Omental fat pad (tissue), 3 donors: ENCODE measurements at regions not wholly inside any gene's neighbourhood (a gene's known extent, or its start where the extent isn't known, plus 50 kb on each side); places are given as distances from the start of the nearest gene placed in this dataset.

Experiments used
- ATAC-seq: fragments of 150-250 bp; one replicate; pipeline ENCODE4 v1.9.1; 2016; ENCODE audit warnings: mild to moderate bottlenecking, moderate library complexity; ENCODE audit not compliant: low FRiP score
- DNase-seq: peaks from one replicate; pipeline ENCODE4 v3.0.0-alpha.2; 2019; ENCODE audit warnings: low spot score
- CTCF ChIP-seq, 3 donors: fragments of 450-650 bp; IDR thresholded peaks; one replicate each; pipeline ENCODE4 v1.5.1; 2016 to 2017; ENCODE audit warnings: antibody characterized with exemption in 3 of 3, mild to moderate bottlenecking in 3 of 3, moderate library complexity in 2 of 3

GRCh38 chr4:123547216-123548165 is 150.9 kb downstream of the SPRY1 start:
- TF ChIP-seq CTCF (IDR thresholded peaks at IDR 0.05): no peak
- no peak for ATAC-seq
- no peak for DNase-seq

GRCh38 chr4:123553279-123553678 is 156.7 kb downstream of the SPRY1 start:
- DNase-seq (no peak), ATAC-seq (no peak)
- TF ChIP-seq CTCF (IDR thresholded peaks at IDR 0.05): no peak

DNA sequence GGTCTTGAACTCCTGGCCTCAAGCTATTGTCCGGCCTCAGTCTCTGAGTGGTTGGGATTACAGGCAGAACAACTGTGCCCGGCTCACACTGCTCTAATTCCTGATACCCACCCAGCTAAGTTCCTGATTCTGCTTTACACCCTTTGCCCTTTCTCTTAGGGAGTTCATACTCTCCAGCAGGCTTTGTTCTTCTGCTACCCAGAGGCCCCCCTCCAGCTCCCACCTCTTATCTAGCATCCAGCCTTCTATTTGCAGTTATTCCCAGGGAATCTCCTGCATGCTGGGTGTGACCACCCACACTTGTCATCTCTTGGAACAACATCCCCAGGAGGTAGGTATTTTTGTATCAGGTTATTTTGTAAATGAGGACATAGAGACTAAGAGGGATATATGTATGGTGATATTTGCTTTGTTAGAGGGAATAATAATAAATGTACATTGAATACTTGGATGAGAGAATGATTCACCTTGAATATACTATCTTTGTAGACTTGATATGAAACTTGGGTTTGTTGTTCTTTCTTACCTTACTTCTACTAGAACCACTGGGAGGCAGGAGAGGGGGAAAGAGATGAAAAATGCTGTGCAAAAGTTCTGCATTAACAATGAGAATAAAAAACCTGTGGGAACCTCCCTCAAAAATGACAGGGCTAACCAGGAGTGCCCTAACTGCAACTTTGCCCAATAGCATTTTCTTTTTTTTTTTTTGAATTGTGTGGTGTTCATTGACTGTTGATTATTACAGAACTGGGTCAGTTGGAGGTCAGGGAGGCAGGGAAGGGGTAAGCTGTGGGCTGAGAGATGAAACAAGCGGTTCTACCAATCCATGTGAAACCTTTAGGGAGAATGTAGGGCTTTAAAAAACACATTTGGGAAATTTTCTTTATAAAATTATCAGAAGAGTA is 157.4 kb downstream of the SPRY1 start:
- no peak for ATAC-seq
- TF ChIP-seq CTCF (IDR thresholded peaks at IDR 0.05): no peak
- DNase-seq: no peak

- ATAC-seq (peak; percentile 38), DNase-seq (no peak)
- TF ChIP-seq CTCF (IDR thresholded peaks at IDR 0.05): no peak
These were observed 158.2 kb downstream of the SPRY1 start for GRCh38 chr4:123554801-123555232.

GRCh38 chr4:123555233-123555806 is 158.7 kb downstream of the SPRY1 start:
- DNase-seq (peak; percentile 45), ATAC-seq (peak; percentile 82)
- no peak for TF ChIP-seq CTCF (IDR thresholded peaks at IDR 0.05)

- ATAC-seq (peak; percentile 2), DNase-seq (no peak)
- no peak for TF ChIP-seq CTCF (IDR thresholded peaks at IDR 0.05)
These were observed 159.2 kb downstream of the SPRY1 start for GRCh38 chr4:123555807-123556273.
